OCI-LY1 (cell line): ENCODE measurements at regions not wholly inside any gene's neighbourhood (a gene's known extent, or its start where the extent isn't known, plus 50 kb on each side); places are given as distances from the start of the nearest gene placed in this dataset.

Experiments used
- EZH2 ChIP-seq: fragments of 200-600 bp; sonication (generic), shearing (Covaris generic); IDR thresholded peaks from 2 replicates; pipeline ENCODE4 v1.8.0; 2017; ENCODE audit warnings: borderline replicate concordance, mixed run types, mild to moderate bottlenecking, antibody characterized with exemption, low read length, moderate library complexity, mixed read lengths
- TF ChIP-seq, protein P1 (sequence below): fragments of 200-600 bp; sonication (generic), shearing (Covaris generic); IDR thresholded peaks from 2 replicates; pipeline ENCODE4 v1.5.1; 2017; ENCODE audit warnings: mild to moderate bottlenecking, antibody characterized with exemption, low read length, moderate library complexity, mixed read lengths

DNA sequence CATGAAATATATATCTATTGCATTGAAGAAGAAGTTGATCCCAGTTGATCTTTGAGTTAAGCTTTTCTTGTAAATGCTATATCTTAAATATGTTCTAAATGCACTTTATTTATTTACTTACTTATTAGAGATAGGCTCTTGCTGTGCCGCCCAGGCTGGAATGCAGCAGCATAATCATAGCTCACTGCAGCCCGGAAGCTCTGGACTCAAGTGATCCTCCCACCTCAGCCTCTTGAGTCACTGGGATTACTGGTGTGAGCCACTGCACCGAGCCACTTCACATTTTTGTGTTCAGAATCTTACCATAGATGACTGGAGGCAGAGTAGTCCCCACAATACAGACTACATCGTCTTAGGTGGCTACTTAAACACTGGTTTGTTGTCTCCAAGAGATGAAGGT, 324.3 kb upstream of the SLIT2 start:
- TF ChIP-seq, protein P1, sequence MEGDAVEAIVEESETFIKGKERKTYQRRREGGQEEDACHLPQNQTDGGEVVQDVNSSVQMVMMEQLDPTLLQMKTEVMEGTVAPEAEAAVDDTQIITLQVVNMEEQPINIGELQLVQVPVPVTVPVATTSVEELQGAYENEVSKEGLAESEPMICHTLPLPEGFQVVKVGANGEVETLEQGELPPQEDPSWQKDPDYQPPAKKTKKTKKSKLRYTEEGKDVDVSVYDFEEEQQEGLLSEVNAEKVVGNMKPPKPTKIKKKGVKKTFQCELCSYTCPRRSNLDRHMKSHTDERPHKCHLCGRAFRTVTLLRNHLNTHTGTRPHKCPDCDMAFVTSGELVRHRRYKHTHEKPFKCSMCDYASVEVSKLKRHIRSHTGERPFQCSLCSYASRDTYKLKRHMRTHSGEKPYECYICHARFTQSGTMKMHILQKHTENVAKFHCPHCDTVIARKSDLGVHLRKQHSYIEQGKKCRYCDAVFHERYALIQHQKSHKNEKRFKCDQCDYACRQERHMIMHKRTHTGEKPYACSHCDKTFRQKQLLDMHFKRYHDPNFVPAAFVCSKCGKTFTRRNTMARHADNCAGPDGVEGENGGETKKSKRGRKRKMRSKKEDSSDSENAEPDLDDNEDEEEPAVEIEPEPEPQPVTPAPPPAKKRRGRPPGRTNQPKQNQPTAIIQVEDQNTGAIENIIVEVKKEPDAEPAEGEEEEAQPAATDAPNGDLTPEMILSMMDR: no peak
- no peak for TF ChIP-seq EZH2
